AG04450 (cell line): ENCODE measurements at regions not wholly inside any gene's neighbourhood (a gene's known extent, or its start where the extent isn't known, plus 50 kb on each side); places are given as distances from the start of the nearest gene placed in this dataset.
"Not testable (repeated sequence)": the region's sequence is repeated elsewhere in the genome, so short reads cannot be mapped to it uniquely, and the experiment has no call there.

Source experiments
- CTCF ChIA-PET: fragments of 300-600, 350-600 bp; formaldehyde crosslinking; extraction: SDS; loops from one replicate; lab custom pipeline; 2022; ENCODE audit warnings: antibody characterized with exemption, inconsistent platforms; lab: Charles Lee
- POLR2A ChIA-PET: fragments of 350-600 bp; formaldehyde crosslinking; extraction: SDS; loops from one replicate; lab custom pipeline; 2021; ENCODE audit warnings: antibody characterized with exemption, inconsistent platforms; lab: Yijun Ruan, JAX
- DNase-seq: peaks from one replicate; pipeline ENCODE4 v3.0.0-alpha.2; 2011; ENCODE audit warnings: low read depth, low spot score
- H3K27ac ChIP-seq: one replicate; pipeline ENCODE4 v1.5.1; 2012; ENCODE audit warnings: low read depth, low read length, control low read depth
- H3K27me3 ChIP-seq: one replicate; pipeline ENCODE4 v1.6.0; 2012; ENCODE audit warnings: low read length; ENCODE audit not compliant: control insufficient read depth, insufficient read depth
- H3K4me3 ChIP-seq: 2 replicates; pipeline ENCODE4 v1.5.1; 2011; ENCODE audit warnings: mild to moderate bottlenecking, low read depth, low read length, control low read depth
- H3K9me3 ChIP-seq: 2 replicates; pipeline ENCODE4 v1.5.1; 2012; ENCODE audit warnings: low read length; ENCODE audit not compliant: control insufficient read depth, insufficient read depth
- CTCF ChIP-seq: IDR thresholded peaks from 2 replicates; pipeline ENCODE4 v1.5.1; 2011; ENCODE audit warnings: low read depth, low read length, control low read depth, inconsistent platforms

GRCh38 chr2:8555543-8555942 is 126.3 kb upstream of the ID2 start:
- ChIA-PET CTCF (no interaction called here), POLR2A (no interaction called here)
- H3K27me3 ChIP-seq = peaks cover 2% of the 10 kb centered on the region
- no peak for TF ChIP-seq CTCF
- H3K9me3 ChIP-seq = peaks cover 4% of the 10 kb centered on the region
- H3K27ac ChIP-seq = no peak overlapping the region
- DNase-seq = no peak
- H3K4me3 ChIP-seq = no peak overlapping the region

DNA sequence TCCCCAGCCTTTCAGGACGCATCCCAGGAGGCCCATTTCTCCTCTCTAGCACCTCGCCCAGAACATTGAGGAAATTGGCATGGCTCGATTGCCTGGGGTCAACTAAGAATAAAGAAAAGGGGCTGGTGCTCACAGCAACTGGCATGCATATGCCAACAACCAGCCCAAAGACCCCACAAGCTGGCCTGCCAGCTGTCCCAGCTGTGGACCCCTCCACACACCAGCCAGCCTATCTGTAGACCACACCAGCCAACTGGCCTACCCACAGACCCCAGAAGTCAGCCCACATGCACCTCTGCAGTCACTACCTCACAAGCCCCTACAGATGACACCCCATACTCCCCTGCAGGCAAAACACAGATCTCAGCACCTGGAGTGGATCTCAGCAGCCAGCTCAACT is 123.8 kb upstream of the ID2 start:
- Histone ChIP-seq H3K4me3 (no peak overlapping the region), H3K27ac (no peak overlapping the region), H3K27me3 (no peaks in the 10 kb centered on the region), H3K9me3 (peaks cover 4% of the 10 kb centered on the region)
- ChIA-PET CTCF (no interaction called here), POLR2A (no interaction called here)
- TF ChIP-seq CTCF = no peak
- DNase-seq = no peak

- DNase-seq = no peak
- H3K9me3 ChIP-seq = peaks cover 4% of the 10 kb centered on the region
- H3K27ac ChIP-seq = no peak overlapping the region
- H3K4me3 ChIP-seq = no peak overlapping the region
- ChIA-PET POLR2A (no interaction called here), CTCF (no interaction called here)
- no peak for TF ChIP-seq CTCF
- H3K27me3 ChIP-seq = no peaks in the 10 kb centered on the region
These were observed 122.9 kb upstream of the ID2 start for GRCh38 chr2:8558956-8559355.

GRCh38 chr2:8559805-8560204 is 122.1 kb upstream of the ID2 start:
- no peaks in the 10 kb centered on the region for H3K27me3 ChIP-seq
- DNase-seq = no peak
- ChIA-PET CTCF (interaction anchor here (1.0 kb wide), 1 partner anchor 1132 kb away, joined by 3 read pairs; no protein-coding TSS in a partner anchor), POLR2A (no interaction called here)
- H3K4me3 ChIP-seq = no peak overlapping the region
- H3K27ac ChIP-seq = no peak overlapping the region
- no peak for TF ChIP-seq CTCF
- H3K9me3 ChIP-seq = peaks cover 4% of the 10 kb centered on the region

DNA sequence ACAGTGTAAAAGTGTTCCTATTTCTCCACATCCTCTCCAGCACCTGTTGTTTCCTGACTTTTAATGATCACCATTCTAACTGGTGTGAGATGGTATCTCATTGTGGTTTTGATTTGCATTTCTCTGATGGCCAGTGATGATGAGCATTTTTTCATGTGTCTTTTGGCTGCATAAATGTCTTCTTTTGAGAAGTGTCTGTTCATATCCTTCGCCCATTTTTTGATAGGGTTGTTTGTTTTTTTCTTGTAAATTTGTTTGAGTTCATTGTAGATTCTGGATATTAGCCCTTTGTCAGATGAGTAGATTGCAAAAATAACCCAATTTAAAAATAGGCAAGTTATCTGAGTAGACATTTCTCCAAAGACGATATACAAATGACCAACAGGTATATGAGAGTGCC is 120.2 kb upstream of the ID2 start:
- H3K27ac ChIP-seq, H3K4me3 ChIP-seq, H3K27me3 ChIP-seq, DNase-seq, POLR2A ChIA-PET, CTCF ChIA-PET, H3K9me3 ChIP-seq: not testable (repeated sequence)
